Smooth muscle cell (in vitro differentiated cells): ENCODE measurements at regions not wholly inside any gene's neighbourhood (a gene's known extent, or its start where the extent isn't known, plus 50 kb on each side); places are given as distances from the start of the nearest gene placed in this dataset.

Experiments
- DNase-seq: peaks from one replicate; lab custom pipeline; 2025; ENCODE audit not compliant: unreplicated experiment; lab: John Stamatoyannopoulos, UW
- H2AFZ ChIP-seq: fragments of 200-600 bp; sonication (generic); 2 replicates; pipeline ENCODE4 v1.6.0; 2016; ENCODE audit warnings: antibody characterized with exemption, low read depth, mild to moderate bottlenecking
- H3F3A ChIP-seq: fragments of 200-600 bp; sonication (generic); 2 replicates; pipeline ENCODE4 v1.6.0; 2017; ENCODE audit warnings: antibody characterized with exemption, low read depth
- H3K27ac ChIP-seq: fragments of 200-600 bp; sonication (generic); 2 replicates; pipeline ENCODE4 v1.5.1; 2016; ENCODE audit warnings: low read depth, mild to moderate bottlenecking
- H3K27me3 ChIP-seq: fragments of 200-600 bp; sonication (generic); 2 replicates; pipeline ENCODE4 v1.6.1; 2016; ENCODE audit warnings: low read depth, mild to moderate bottlenecking
- H3K36me3 ChIP-seq: fragments of 200-600 bp; sonication (generic); 2 replicates; pipeline ENCODE4 v1.5.1; 2016; ENCODE audit warnings: low read depth
- H3K4me1 ChIP-seq: fragments of 200-600 bp; sonication (generic); 2 replicates; pipeline ENCODE4 v1.5.1; 2016; ENCODE audit warnings: low read depth
- H3K4me2 ChIP-seq: fragments of 200-600 bp; sonication (generic); 2 replicates; pipeline ENCODE4 v1.6.0; 2016; ENCODE audit warnings: mild to moderate bottlenecking
- H3K4me3 ChIP-seq: fragments of 200-600 bp; sonication (generic); 2 replicates; pipeline ENCODE4 v1.5.1; 2016; ENCODE audit warnings: mild to moderate bottlenecking
- H3K79me2 ChIP-seq: fragments of 200-600 bp; sonication (generic); 2 replicates; pipeline ENCODE4 v1.6.0; 2016; ENCODE audit warnings: low read depth, mild to moderate bottlenecking
- H3K9ac ChIP-seq: fragments of 200-600 bp; sonication (generic); 2 replicates; pipeline ENCODE4 v1.6.0; 2016; ENCODE audit warnings: low read depth
- H3K9me3 ChIP-seq: fragments of 200-600 bp; sonication (generic); replicated peaks from 2 replicates; pipeline ENCODE4 v1.5.1; 2016; ENCODE audit warnings: low read depth
- H4K20me1 ChIP-seq: fragments of 200-600 bp; sonication (generic); 2 replicates; pipeline ENCODE4 v1.6.0; 2016; ENCODE audit warnings: low read depth
- CTCF ChIP-seq: fragments of 200-600 bp; sonication (generic); IDR thresholded peaks from 2 replicates; pipeline ENCODE4 v1.5.1; 2017; ENCODE audit warnings: borderline replicate concordance, mild to moderate bottlenecking, antibody characterized with exemption; ENCODE audit not compliant: insufficient read depth, poor library complexity, severe bottlenecking
- WGBS: methylation state at CpG from one replicate; pipeline ENCODE4 v1.1.7; 2016; ENCODE audit warnings: low lambda C conversion rate; 5-methylcytosine and 5-hydroxymethylcytosine counted together

- WGBS, result 88% methylated on average over 2 of the region's 2 CpGs
- Histone ChIP-seq H3K27ac (no peak overlapping the region), H3K9ac (no peak overlapping the region), H3K79me2 (no peaks in the 10 kb centered on the region), H3K4me2 (no peak overlapping the region), H3K4me3 (no peak overlapping the region), H2AFZ (no peak overlapping the region), H3K27me3 (no peaks in the 10 kb centered on the region), H3F3A (no peaks in the 10 kb centered on the region), H3K4me1 (no peaks in the 10 kb centered on the region), H3K9me3 (peaks cover 13% of the 10 kb centered on the region), H3K36me3 (no peaks in the 10 kb centered on the region), H4K20me1 (no peaks in the 10 kb centered on the region)
- TF ChIP-seq CTCF, result no peak
- no peak for DNase-seq
Observed at GRCh38 chr17:31663576-31663975, 195.5 kb downstream of the COPRS start.

GRCh38 chr17:31660684-31661083, 198.4 kb downstream of the COPRS start:
- H3K4me2 ChIP-seq, result no peak overlapping the region
- no peaks in the 10 kb centered on the region for H4K20me1 ChIP-seq
- no peaks in the 10 kb centered on the region for H3K79me2 ChIP-seq
- peaks cover 13% of the 10 kb centered on the region for H3K9me3 ChIP-seq
- WGBS, result 86% methylated on average over 3 of the region's 3 CpGs
- no peaks in the 10 kb centered on the region for H3K27me3 ChIP-seq
- TF ChIP-seq CTCF, result no peak
- no peak overlapping the region for H3K27ac ChIP-seq
- H3K4me1 ChIP-seq, result no peaks in the 10 kb centered on the region
- H2AFZ ChIP-seq, result no peak overlapping the region
- no peak overlapping the region for H3K4me3 ChIP-seq
- no peaks in the 10 kb centered on the region for H3F3A ChIP-seq
- H3K9ac ChIP-seq, result no peak overlapping the region
- DNase-seq, result no peak
- H3K36me3 ChIP-seq, result no peaks in the 10 kb centered on the region

DNA sequence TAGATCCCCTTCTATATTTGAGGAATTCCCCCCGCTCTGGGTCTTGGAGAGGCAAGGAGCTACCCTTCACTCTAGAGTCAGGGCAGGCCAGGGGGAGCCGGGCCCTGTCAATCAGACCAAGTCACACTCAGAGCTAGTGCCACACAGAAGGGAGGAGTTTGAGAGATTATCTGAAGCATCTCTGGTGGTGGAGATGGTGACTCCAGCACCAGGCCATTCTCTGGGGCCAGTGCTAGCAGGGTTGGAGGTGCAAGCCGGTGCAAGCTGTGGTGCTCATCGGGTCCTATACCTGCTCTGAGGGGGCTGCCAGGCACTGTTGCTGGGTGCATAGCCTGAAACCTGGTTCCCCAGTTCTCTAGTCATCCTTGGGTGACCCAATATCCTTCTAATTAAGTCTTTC, 201.2 kb downstream of the COPRS start:
- Histone ChIP-seq H3K9me3 (peaks cover 3% of the 10 kb centered on the region), H4K20me1 (no peaks in the 10 kb centered on the region), H3K4me1 (no peaks in the 10 kb centered on the region), H3K79me2 (no peaks in the 10 kb centered on the region), H3F3A (no peaks in the 10 kb centered on the region), H3K27ac (no peak overlapping the region), H3K4me3 (no peak overlapping the region), H3K9ac (no peak overlapping the region), H3K36me3 (no peaks in the 10 kb centered on the region), H3K27me3 (no peaks in the 10 kb centered on the region), H2AFZ (no peak overlapping the region), H3K4me2 (no peak overlapping the region)
- 97% methylated on average over 4 of the region's 4 CpGs for WGBS
- TF ChIP-seq CTCF, result no peak
- DNase-seq, result no peak

- no peak overlapping the region for H3K4me2 ChIP-seq
- peak overlapping the region; percentile 32 for H3K27ac ChIP-seq
- no peak overlapping the region for H2AFZ ChIP-seq
- no peak for TF ChIP-seq CTCF
- H3K9me3 ChIP-seq, result no peaks in the 10 kb centered on the region
- no peak overlapping the region for H3K4me3 ChIP-seq
- H3F3A ChIP-seq, result no peaks in the 10 kb centered on the region
- no peaks in the 10 kb centered on the region for H4K20me1 ChIP-seq
- no peaks in the 10 kb centered on the region for H3K27me3 ChIP-seq
- DNase-seq, result no peak
- no peaks in the 10 kb centered on the region for H3K79me2 ChIP-seq
- 71% methylated on average over 8 of the region's 8 CpGs for WGBS
- H3K9ac ChIP-seq, result no peak overlapping the region
- H3K4me1 ChIP-seq, result no peaks in the 10 kb centered on the region
- no peaks in the 10 kb centered on the region for H3K36me3 ChIP-seq
Observed at GRCh38 chr17:31654936-31655335, 204.1 kb downstream of the COPRS start.
